Erythroblast (primary cell): ENCODE measurements at regions not wholly inside any gene's neighbourhood (a gene's known extent, or its start where the extent isn't known, plus 50 kb on each side); places are given as distances from the start of the nearest gene placed in this dataset.

Experiments used
- GATA1 ChIP-seq: IDR thresholded peaks from 2 replicates; pipeline ENCODE4 v1.6.1; 2011; ENCODE audit warnings: low read depth, mild to moderate bottlenecking, control low read depth, low read length, moderate library complexity
- POLR2A ChIP-seq: IDR thresholded peaks from 2 replicates; pipeline ENCODE4 v1.6.1; 2011; ENCODE audit warnings: mild to moderate bottlenecking, low read length

GRCh38 chr7:34596887-34597286 is 61.1 kb upstream of the NPSR1 start:
- no peak for TF ChIP-seq POLR2A
- TF ChIP-seq GATA1 = no peak
